Endothelial cell of umbilical vein (primary cell): ENCODE measurements at regions not wholly inside any gene's neighbourhood (a gene's known extent, or its start where the extent isn't known, plus 50 kb on each side); places are given as distances from the start of the nearest gene placed in this dataset.

Experiments used
- BruUV-seq: library from RNA; stranded (reverse); fragments of 400-500 nt; replicated peaks from 2 replicates; lab custom pipeline; 2021; lab: Mats Ljungman, UMichigan
- CTCF ChIA-PET: fragments of 300-600, 350-600 bp; sonication (Branson Sonifier 250); formaldehyde crosslinking; loops from one replicate; lab custom pipeline; 2021; ENCODE audit warnings: antibody characterized with exemption, inconsistent platforms; lab: Charles Lee
- POLR2A ChIA-PET: fragments of 300-600, 350-600 bp; sonication (Branson Sonifier 250); formaldehyde crosslinking; loops from one replicate; lab custom pipeline; 2021; ENCODE audit warnings: antibody characterized with exemption, inconsistent platforms; lab: Charles Lee
- DNase-seq: peaks from one replicate; pipeline ENCODE4 v3.0.0-alpha.2; 2011; ENCODE audit warnings: low read depth, low spot score
- FAIRE-seq: peaks from 2 replicates; lab custom pipeline; 2011; peaks lifted over from hg19 to GRCh38; lab: Jason Lieb, UNC
- H2AFZ ChIP-seq: 2 replicates; pipeline ENCODE4 v1.6.0; 2012; ENCODE audit warnings: low read depth, low read length, control low read depth, inconsistent platforms
- H3K27ac ChIP-seq: 2 replicates; pipeline ENCODE4 v1.5.1; 2011; ENCODE audit warnings: low read depth, mild to moderate bottlenecking, control low read depth, low read length, moderate library complexity; ENCODE audit not compliant: insufficient read depth
- H3K27me3 ChIP-seq, 2 experiments: 2 replicates each; pipeline versions ENCODE4 v1.6.0 to v1.6.1; 2011; ENCODE audit warnings: low read length in 2 of 2, mixed read lengths in 1 of 2; ENCODE audit not compliant: control insufficient read depth in 2 of 2, insufficient read depth in 2 of 2
- H3K36me3 ChIP-seq, 2 experiments: 2 replicates in 1 of 2; 3 replicates in 1 of 2; pipeline ENCODE4 v1.5.1; 2011; ENCODE audit warnings: low read length in 2 of 2, mild to moderate bottlenecking in 1 of 2, moderate library complexity in 1 of 2; ENCODE audit not compliant: control insufficient read depth in 2 of 2, insufficient read depth in 2 of 2; ENCODE audit errors: extremely low read depth in 1 of 2
- H3K4me1 ChIP-seq: 3 replicates; pipeline ENCODE4 v1.5.1; 2011; ENCODE audit warnings: mild to moderate bottlenecking, low read length; ENCODE audit not compliant: control insufficient read depth, insufficient read depth; ENCODE audit errors: extremely low read depth
- H3K4me2 ChIP-seq: 2 replicates; pipeline ENCODE4 v1.6.1; 2011; ENCODE audit warnings: low read length, control low read depth, mixed read lengths; ENCODE audit not compliant: insufficient read depth
- H3K4me3 ChIP-seq, 3 experiments: fragments of 200-600 bp in 1 of 3; sonication (generic), shearing (Covaris generic) in 1 of 3; replicated peaks in 1 of 3; 2 replicates each; pipeline ENCODE4 v1.5.1; 2011 to 2016; ENCODE audit warnings: control low read depth in 3 of 3, low read length in 3 of 3, mild to moderate bottlenecking in 2 of 3, inconsistent platforms in 1 of 3, low read depth in 1 of 3, moderate library complexity in 1 of 3; ENCODE audit not compliant: insufficient read depth in 1 of 3
- H3K79me2 ChIP-seq: 2 replicates; pipeline ENCODE4 v1.6.0; 2012; ENCODE audit warnings: low read length, inconsistent platforms; ENCODE audit not compliant: control insufficient read depth, insufficient read depth
- H3K9ac ChIP-seq: replicated peaks from 2 replicates; pipeline ENCODE3; 2011; ENCODE audit warnings: low read length, control low read depth; ENCODE audit not compliant: insufficient read depth; ENCODE audit errors: extremely low read depth
- H3K9me1 ChIP-seq: replicated peaks from 3 replicates; pipeline ENCODE4 v1.6.0; 2011; ENCODE audit warnings: mild to moderate bottlenecking, low read length; ENCODE audit not compliant: control insufficient read depth, insufficient read depth; ENCODE audit errors: extremely low read depth
- H3K9me3 ChIP-seq: replicated peaks from 2 replicates; pipeline ENCODE4 v1.5.1; 2012; ENCODE audit warnings: low read length, inconsistent platforms; ENCODE audit not compliant: control insufficient read depth, insufficient read depth
- H4K20me1 ChIP-seq: replicated peaks from 2 replicates; pipeline ENCODE3; 2011; ENCODE audit warnings: mild to moderate bottlenecking, low read length; ENCODE audit not compliant: control insufficient read depth, insufficient read depth; ENCODE audit errors: extremely low read depth
- EZH2 ChIP-seq: IDR thresholded peaks from 2 replicates; pipeline ENCODE4 v1.6.1; 2012; ENCODE audit warnings: borderline replicate concordance, low read depth, mild to moderate bottlenecking, moderate library complexity, low read length, inconsistent platforms; ENCODE audit not compliant: severe bottlenecking
- FOS ChIP-seq: IDR thresholded peaks from 2 replicates; pipeline ENCODE4 v1.6.1; 2011; ENCODE audit warnings: mild to moderate bottlenecking, low read length, moderate library complexity, borderline replicate concordance; ENCODE audit not compliant: insufficient read depth
- MAX ChIP-seq: IDR thresholded peaks from 2 replicates; pipeline ENCODE4 v1.6.1; 2011; ENCODE audit not compliant: insufficient read depth, insufficient read length
- POLR2A ChIP-seq: IDR thresholded peaks from 2 replicates; pipeline ENCODE4 v1.6.1; 2012; ENCODE audit warnings: low read depth, mild to moderate bottlenecking, control low read depth, low read length
- POLR2AphosphoS5 ChIP-seq: IDR thresholded peaks from 2 replicates; pipeline ENCODE4 v1.6.1; 2012; ENCODE audit warnings: low read depth, mild to moderate bottlenecking, control low read depth, low read length, moderate library complexity; ENCODE audit not compliant: insufficient read depth
- dilution Hi-C: fragments of 300-500 bp; cut with MboI; formaldehyde crosslinking; loops from one replicate; pipeline ENCODE4 v1.15.0; 2019; ENCODE audit warnings: low sequenced_read_pairs; ENCODE audit not compliant: extremely low pct_ligation_motif_present
- intact Hi-C: fragments of 100-400 bp; cut with micrococcal nuclease; formaldehyde crosslinking; loops from one replicate; pipeline ENCODE4 v1.10.0; 2022
- TF ChIP-seq, protein P1 (sequence below), 2 donors: IDR thresholded peaks; 1 replicate in 1 of 2; 2 replicates in 1 of 2; pipeline ENCODE4 v1.5.1; 2011; ENCODE audit warnings: low read length in 2 of 2, mild to moderate bottlenecking in 2 of 2, moderate library complexity in 2 of 2, control low read depth in 1 of 2, inconsistent platforms in 1 of 2, low read depth in 1 of 2; ENCODE audit not compliant: insufficient read depth in 1 of 2; ENCODE audit errors: extremely low read depth in 1 of 2

DNA sequence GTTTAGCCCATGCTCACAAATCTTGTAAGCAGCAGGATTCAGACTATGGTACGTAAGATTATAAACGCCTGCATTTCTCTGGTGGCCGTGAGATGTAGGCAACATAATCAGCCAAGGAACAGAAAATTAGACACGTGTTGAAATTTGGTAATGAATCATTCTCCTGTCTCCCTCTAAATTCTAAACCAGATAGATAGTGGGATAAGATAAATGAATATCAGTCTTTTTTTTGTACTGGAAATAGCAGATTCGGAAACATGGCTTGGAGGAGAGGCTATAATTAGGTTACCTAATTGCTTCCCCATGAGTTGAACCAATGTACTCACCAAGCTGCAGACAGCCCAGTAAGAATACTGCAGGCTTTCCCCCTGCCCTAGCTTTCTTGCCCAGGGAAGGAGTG is 172.3 kb downstream of the TGFB2 start:
- Histone ChIP-seq H3K9me3 (no peaks in the 10 kb centered on the region), H3K9ac (no peak overlapping the region), H3K4me3 (no peak overlapping the region), H3K27me3 (no peaks in the 10 kb centered on the region), H3K4me2 (no peak overlapping the region), H3K36me3 (no peaks in the 10 kb centered on the region), H2AFZ (no peak overlapping the region), H3K79me2 (no peaks in the 10 kb centered on the region), H3K27ac (no peak overlapping the region), H4K20me1 (no peaks in the 10 kb centered on the region), H3K4me1 (no peaks in the 10 kb centered on the region), H3K9me1 (no peaks in the 10 kb centered on the region)
- DNase-seq (no peak), FAIRE-seq (no peak)
- TF ChIP-seq, protein P1, sequence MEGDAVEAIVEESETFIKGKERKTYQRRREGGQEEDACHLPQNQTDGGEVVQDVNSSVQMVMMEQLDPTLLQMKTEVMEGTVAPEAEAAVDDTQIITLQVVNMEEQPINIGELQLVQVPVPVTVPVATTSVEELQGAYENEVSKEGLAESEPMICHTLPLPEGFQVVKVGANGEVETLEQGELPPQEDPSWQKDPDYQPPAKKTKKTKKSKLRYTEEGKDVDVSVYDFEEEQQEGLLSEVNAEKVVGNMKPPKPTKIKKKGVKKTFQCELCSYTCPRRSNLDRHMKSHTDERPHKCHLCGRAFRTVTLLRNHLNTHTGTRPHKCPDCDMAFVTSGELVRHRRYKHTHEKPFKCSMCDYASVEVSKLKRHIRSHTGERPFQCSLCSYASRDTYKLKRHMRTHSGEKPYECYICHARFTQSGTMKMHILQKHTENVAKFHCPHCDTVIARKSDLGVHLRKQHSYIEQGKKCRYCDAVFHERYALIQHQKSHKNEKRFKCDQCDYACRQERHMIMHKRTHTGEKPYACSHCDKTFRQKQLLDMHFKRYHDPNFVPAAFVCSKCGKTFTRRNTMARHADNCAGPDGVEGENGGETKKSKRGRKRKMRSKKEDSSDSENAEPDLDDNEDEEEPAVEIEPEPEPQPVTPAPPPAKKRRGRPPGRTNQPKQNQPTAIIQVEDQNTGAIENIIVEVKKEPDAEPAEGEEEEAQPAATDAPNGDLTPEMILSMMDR (IDR thresholded peaks at IDR 0.05; ENCODE audit: extremely low read depth in 1 of 2, insufficient read depth in 1 of 2, low read depth in 1 of 2, low read length in 2 of 2): no peak
- TF ChIP-seq POLR2AphosphoS5 (no peak), FOS (no peak), EZH2 (no peak), POLR2A (no peak), MAX (no peak)
- dilution Hi-C loops (no loop called here), intact Hi-C loops (no loop called here)
- POLR2A ChIA-PET: no interaction called here
- no TSS peak for BruUV-seq
- CTCF ChIA-PET: interaction anchor here (1.0 to 1.4 kb wide), 2 partner anchors 13 to 156 kb away, joined by 3 to 5 read pairs; no protein-coding TSS in a partner anchor
